ENCODE measurements at regions not wholly inside any gene's neighbourhood (a gene's known extent, or its start where the extent isn't known, plus 50 kb on each side); places are given as distances from the start of the nearest gene placed in this dataset.
A peak's percentile ranks its signal among the peaks of the same experiment; 100 is the strongest.

- Histone ChIP-seq H3K27ac (ENCODE audit: low read depth, low read length) (no peak overlapping the region), H3K9me3 (ENCODE audit: control insufficient read depth in 5 of 5, low read length in 5 of 5) (peaks cover 0 to 9% (median 5%) of the 10 kb centered on the region in 5 donors), H3K4me3 (ENCODE audit: low read depth in 1 of 5, low read length in 5 of 5) (no peak overlapping the region), H3K9ac (ENCODE audit: low read length in 5 of 5) (no peak overlapping the region), H3K4me1 (ENCODE audit: control insufficient read depth in 5 of 5, insufficient read depth in 5 of 5, low read length in 5 of 5) (peaks cover 0 to 43% (median 8%) of the 10 kb centered on the region in 5 donors), H3K27me3 (ENCODE audit: control insufficient read depth in 5 of 5, insufficient read depth in 4 of 5, low read length in 5 of 5) (no peaks in the 10 kb centered on the region), H3K36me3 (ENCODE audit: control insufficient read depth in 5 of 5, insufficient read depth in 5 of 5, low read length in 5 of 5) (no peaks in the 10 kb centered on the region)
Observed at GRCh38 chr10:44435196-44435595, 50.3 kb upstream of the CXCL12 start.

DNA sequence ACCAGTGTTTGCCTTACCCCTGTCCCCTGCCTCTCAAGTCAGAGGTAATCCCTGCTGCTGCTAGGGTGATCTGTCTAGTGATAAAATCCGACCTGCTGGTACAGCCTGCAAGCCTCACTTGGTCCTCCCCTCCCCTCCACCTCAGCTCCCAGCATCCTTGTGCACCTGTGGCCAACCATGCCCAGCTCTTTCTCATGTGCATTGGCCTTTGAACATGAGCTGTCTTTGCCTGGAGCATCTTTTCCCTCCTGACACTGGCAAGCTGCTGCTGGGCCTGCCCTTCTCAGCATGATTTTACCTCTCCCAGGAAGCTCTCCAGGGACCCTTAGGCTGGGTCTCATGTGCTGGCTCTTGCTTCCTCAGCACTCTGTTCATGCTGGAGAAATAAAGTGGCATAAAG, 51.3 kb upstream of the CXCL12 start:
- Histone ChIP-seq H3K4me3 (ENCODE audit: low read depth in 1 of 5, low read length in 5 of 5) (no peak overlapping the region), H3K9ac (ENCODE audit: low read length in 5 of 5) (no peak overlapping the region), H3K27me3 (ENCODE audit: control insufficient read depth in 5 of 5, insufficient read depth in 4 of 5, low read length in 5 of 5) (no peaks in the 10 kb centered on the region), H3K36me3 (ENCODE audit: control insufficient read depth in 5 of 5, insufficient read depth in 5 of 5, low read length in 5 of 5) (no peaks in the 10 kb centered on the region), H3K27ac (ENCODE audit: low read depth, low read length) (no peak overlapping the region), H3K9me3 (ENCODE audit: control insufficient read depth in 5 of 5, low read length in 5 of 5) (peaks cover 0 to 9% (median 5%) of the 10 kb centered on the region in 5 donors), H3K4me1 (ENCODE audit: control insufficient read depth in 5 of 5, insufficient read depth in 5 of 5, low read length in 5 of 5) (peaks cover 0 to 43% (median 8%) of the 10 kb centered on the region in 5 donors)

GRCh38 chr10:44437840-44438511, 53.1 kb upstream of the CXCL12 start:
- Histone ChIP-seq H3K4me1 (ENCODE audit: control insufficient read depth in 5 of 5, insufficient read depth in 5 of 5, low read length in 5 of 5) (peaks cover 0 to 43% (median 8%) of the 10 kb centered on the region in 5 donors), H3K36me3 (ENCODE audit: control insufficient read depth in 5 of 5, insufficient read depth in 5 of 5, low read length in 5 of 5) (no peaks in the 10 kb centered on the region), H3K27ac (ENCODE audit: low read depth, low read length) (peak overlapping the region; percentile 37), H3K9ac (ENCODE audit: low read length in 5 of 5) (no peak overlapping the region), H3K4me3 (ENCODE audit: low read depth in 1 of 5, low read length in 5 of 5) (no peak overlapping the region), H3K27me3 (ENCODE audit: control insufficient read depth in 5 of 5, insufficient read depth in 4 of 5, low read length in 5 of 5) (no peaks in the 10 kb centered on the region), H3K9me3 (ENCODE audit: control insufficient read depth in 5 of 5, low read length in 5 of 5) (peaks cover 0 to 5% (median 0%) of the 10 kb centered on the region in 5 donors)

GRCh38 chr10:44439239-44439957, 54.5 kb upstream of the CXCL12 start:
- Histone ChIP-seq H3K9ac (ENCODE audit: low read length in 5 of 5) (no peak overlapping the region), H3K27me3 (ENCODE audit: control insufficient read depth in 5 of 5, insufficient read depth in 4 of 5, low read length in 5 of 5) (no peaks in the 10 kb centered on the region), H3K4me1 (ENCODE audit: control insufficient read depth in 5 of 5, insufficient read depth in 5 of 5, low read length in 5 of 5) (peaks cover 0 to 43% (median 8%) of the 10 kb centered on the region in 5 donors), H3K27ac (ENCODE audit: low read depth, low read length) (peak overlapping the region; percentile 30), H3K4me3 (ENCODE audit: low read depth in 1 of 5, low read length in 5 of 5) (no peak overlapping the region), H3K36me3 (ENCODE audit: control insufficient read depth in 5 of 5, insufficient read depth in 5 of 5, low read length in 5 of 5) (no peaks in the 10 kb centered on the region), H3K9me3 (ENCODE audit: control insufficient read depth in 5 of 5, low read length in 5 of 5) (peaks cover 0 to 6% (median 0%) of the 10 kb centered on the region in 5 donors)

DNA sequence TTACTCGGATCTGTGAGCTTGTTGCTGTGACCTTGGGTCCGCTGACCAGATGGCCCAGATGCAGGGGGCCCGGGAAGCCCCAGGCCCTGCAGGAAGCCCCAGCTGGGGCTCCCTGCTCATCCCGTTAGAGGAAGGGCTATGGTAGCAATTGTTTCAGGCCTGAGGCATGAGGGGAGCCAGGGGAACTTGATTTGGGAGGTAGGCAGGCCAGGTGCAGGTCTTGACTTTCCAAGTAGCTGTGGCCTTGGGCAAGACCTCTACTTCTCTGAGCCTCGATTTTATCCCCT, 55.0 kb upstream of the CXCL12 start:
- no peaks in the 10 kb centered on the region for H3K36me3 ChIP-seq (ENCODE audit: control insufficient read depth in 5 of 5, insufficient read depth in 5 of 5, low read length in 5 of 5)
- no peak overlapping the region for H3K9ac ChIP-seq (ENCODE audit: low read length in 5 of 5)
- H3K4me3 ChIP-seq (ENCODE audit: low read depth in 1 of 5, low read length in 5 of 5): no peak overlapping the region
- H3K27me3 ChIP-seq (ENCODE audit: control insufficient read depth in 5 of 5, insufficient read depth in 4 of 5, low read length in 5 of 5): no peaks in the 10 kb centered on the region
- H3K4me1 ChIP-seq (ENCODE audit: control insufficient read depth in 5 of 5, insufficient read depth in 5 of 5, low read length in 5 of 5): peaks cover 0 to 40% (median 8%) of the 10 kb centered on the region in 5 donors
- H3K27ac ChIP-seq (ENCODE audit: low read depth, low read length): no peak overlapping the region
- H3K9me3 ChIP-seq (ENCODE audit: control insufficient read depth in 5 of 5, low read length in 5 of 5): peaks cover 2 to 9% (median 4%) of the 10 kb centered on the region in 5 donors

GRCh38 chr10:44457259-44457658, 72.4 kb upstream of the CXCL12 start:
- Histone ChIP-seq H3K36me3 (ENCODE audit: control insufficient read depth in 5 of 5, insufficient read depth in 5 of 5, low read length in 5 of 5) (no peaks in the 10 kb centered on the region), H3K9ac (ENCODE audit: low read length in 5 of 5) (no peak overlapping the region), H3K4me1 (ENCODE audit: control insufficient read depth in 5 of 5, insufficient read depth in 5 of 5, low read length in 5 of 5) (peaks cover 3 to 21% (median 20%) of the 10 kb centered on the region in 5 donors), H3K4me3 (ENCODE audit: low read depth in 1 of 5, low read length in 5 of 5) (no peak overlapping the region), H3K27ac (ENCODE audit: low read depth, low read length) (no peak overlapping the region), H3K27me3 (ENCODE audit: control insufficient read depth in 5 of 5, insufficient read depth in 4 of 5, low read length in 5 of 5) (peaks cover 0 to 7% (median 0%) of the 10 kb centered on the region in 5 donors), H3K9me3 (ENCODE audit: control insufficient read depth in 5 of 5, low read length in 5 of 5) (no peaks in the 10 kb centered on the region)

DNA sequence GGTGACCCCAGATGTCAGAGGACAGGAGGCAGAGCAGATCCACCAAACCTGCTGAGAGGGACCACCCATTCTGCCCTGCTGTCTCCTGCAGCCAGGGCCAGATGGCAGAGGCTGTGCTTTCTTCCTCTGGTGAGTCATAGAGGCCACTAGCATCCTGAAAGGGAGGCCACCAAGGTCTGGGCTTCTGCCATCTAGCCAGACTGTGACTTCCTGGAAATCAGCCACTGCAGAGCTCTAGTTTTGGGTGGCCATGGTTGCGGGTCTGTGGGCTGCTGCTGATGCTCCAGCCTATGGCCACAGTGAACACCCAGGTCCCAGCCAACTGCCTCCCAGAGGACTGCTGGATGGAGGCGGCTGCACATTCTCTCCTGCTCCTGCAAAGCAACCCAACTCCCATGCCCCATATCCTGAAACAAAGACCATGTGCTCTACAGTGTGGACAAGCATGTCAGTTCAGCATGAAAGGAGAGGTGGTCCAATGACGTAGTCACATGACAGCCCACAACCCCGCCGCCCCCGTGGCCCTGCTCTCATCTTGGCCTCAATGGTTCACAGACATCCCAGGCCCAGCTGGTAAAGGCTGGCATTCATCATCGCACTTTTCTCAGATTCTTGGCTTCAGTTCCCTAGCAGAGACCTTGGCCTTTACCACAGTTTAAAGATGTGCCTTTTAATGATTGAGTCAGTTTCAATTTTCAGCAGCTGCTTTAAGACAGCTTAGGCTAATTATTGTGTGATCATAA, 73.9 kb upstream of the CXCL12 start:
- Histone ChIP-seq H3K9ac (ENCODE audit: low read length in 5 of 5) (no peak overlapping the region), H3K27ac (ENCODE audit: low read depth, low read length) (no peak overlapping the region), H3K36me3 (ENCODE audit: control insufficient read depth in 5 of 5, insufficient read depth in 5 of 5, low read length in 5 of 5) (no peaks in the 10 kb centered on the region), H3K4me1 (ENCODE audit: control insufficient read depth in 5 of 5, insufficient read depth in 5 of 5, low read length in 5 of 5) (peaks cover 3 to 29% (median 26%) of the 10 kb centered on the region in 5 donors), H3K27me3 (ENCODE audit: control insufficient read depth in 5 of 5, insufficient read depth in 4 of 5, low read length in 5 of 5) (peaks cover 0 to 7% (median 0%) of the 10 kb centered on the region in 5 donors), H3K9me3 (ENCODE audit: control insufficient read depth in 5 of 5, low read length in 5 of 5) (no peaks in the 10 kb centered on the region), H3K4me3 (ENCODE audit: low read depth in 1 of 5, low read length in 5 of 5) (no peak overlapping the region)

- no peak overlapping the region for H3K9ac ChIP-seq (ENCODE audit: low read length in 5 of 5)
- H3K27ac ChIP-seq (ENCODE audit: low read depth, low read length): no peak overlapping the region
- peaks cover 0 to 7% (median 0%) of the 10 kb centered on the region in 5 donors for H3K27me3 ChIP-seq (ENCODE audit: control insufficient read depth in 5 of 5, insufficient read depth in 4 of 5, low read length in 5 of 5)
Observed at GRCh38 chr10:44459671-44460070, 74.8 kb upstream of the CXCL12 start.

DNA sequence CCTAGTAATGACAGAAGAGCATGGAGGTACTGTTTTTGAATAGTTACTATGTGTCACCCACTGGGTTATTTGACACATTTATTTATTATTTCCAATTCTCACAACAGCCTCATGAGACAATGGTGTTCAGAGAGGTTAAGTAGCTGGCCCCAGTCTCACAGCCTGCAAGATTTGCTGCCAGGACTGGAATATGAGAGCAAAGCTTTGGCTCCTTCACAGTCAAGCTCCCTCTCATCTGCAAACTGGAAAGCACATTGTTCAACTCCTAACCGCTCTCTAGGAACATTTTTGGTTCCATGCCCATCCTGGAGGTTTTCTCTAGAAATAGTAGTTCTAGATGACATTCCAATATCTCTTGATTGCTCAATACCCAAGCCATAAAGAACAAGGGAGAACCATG, 75.5 kb upstream of the CXCL12 start:
- no peaks in the 10 kb centered on the region for H3K9me3 ChIP-seq (ENCODE audit: control insufficient read depth in 5 of 5, low read length in 5 of 5)
- H3K27me3 ChIP-seq (ENCODE audit: control insufficient read depth in 5 of 5, insufficient read depth in 4 of 5, low read length in 5 of 5): peaks cover 0 to 7% (median 0%) of the 10 kb centered on the region in 5 donors
- no peak overlapping the region for H3K9ac ChIP-seq (ENCODE audit: low read length in 5 of 5)
- H3K4me1 ChIP-seq (ENCODE audit: control insufficient read depth in 5 of 5, insufficient read depth in 5 of 5, low read length in 5 of 5): peaks cover 3 to 32% (median 27%) of the 10 kb centered on the region in 5 donors
- H3K4me3 ChIP-seq (ENCODE audit: low read depth in 1 of 5, low read length in 5 of 5): no peak overlapping the region
- H3K36me3 ChIP-seq (ENCODE audit: control insufficient read depth in 5 of 5, insufficient read depth in 5 of 5, low read length in 5 of 5): no peaks in the 10 kb centered on the region
- H3K27ac ChIP-seq (ENCODE audit: low read depth, low read length): no peak overlapping the region

More at GRCh38 chr10:44459671-44460070, 74.8 kb upstream of the CXCL12 start:
- Histone ChIP-seq H3K36me3 (ENCODE audit: control insufficient read depth in 5 of 5, insufficient read depth in 5 of 5, low read length in 5 of 5) (no peaks in the 10 kb centered on the region), H3K4me3 (ENCODE audit: low read depth in 1 of 5, low read length in 5 of 5) (no peak overlapping the region), H3K9me3 (ENCODE audit: control insufficient read depth in 5 of 5, low read length in 5 of 5) (no peaks in the 10 kb centered on the region), H3K4me1 (ENCODE audit: control insufficient read depth in 5 of 5, insufficient read depth in 5 of 5, low read length in 5 of 5) (peaks cover 3 to 32% (median 27%) of the 10 kb centered on the region in 5 donors)
